Heart right ventricle (tissue), 16 donors: ENCODE measurements at regions not wholly inside any gene's neighbourhood (a gene's known extent, or its start where the extent isn't known, plus 50 kb on each side); places are given as distances from the start of the nearest gene placed in this dataset.

Experiments used
- ATAC-seq, 8 donors: fragments of 200-7000 bp; cut with Tn5 transposase; one replicate each; pipeline ENCODE4 v1.9.1; 2020; ENCODE audit warnings: mild to moderate bottlenecking in 8 of 8, moderate library complexity in 8 of 8, moderate number of reproducible peaks in 1 of 8
- DNase-seq, 2 donors: peaks; one replicate each; pipeline ENCODE4 v3.0.0-alpha.2; 2020
- H3K27ac ChIP-seq, 10 donors: fragments of 200-600 bp; sonication (generic) in 2 of 10; one replicate each; pipeline versions ENCODE4 v1.5.0 to v1.8.0; 2020 to 2022; ENCODE audit warnings: mild to moderate bottlenecking in 3 of 10
- H3K27me3 ChIP-seq, 7 donors: fragments of 200-600 bp; one replicate each; pipeline ENCODE4 v1.8.0; 2021 to 2022; ENCODE audit warnings: mild to moderate bottlenecking in 2 of 7
- H3K36me3 ChIP-seq, 9 donors: fragments of 200-600 bp; sonication (generic) in 1 of 9; one replicate each; pipeline versions ENCODE4 v1.5.0 to v1.8.0; 2020 to 2022; ENCODE audit warnings: mild to moderate bottlenecking in 2 of 9
- H3K4me1 ChIP-seq, 9 donors: fragments of 200-600 bp; sonication (generic) in 1 of 9; one replicate each; pipeline versions ENCODE4 v1.5.0 to v1.8.0; 2020 to 2022; ENCODE audit warnings: mild to moderate bottlenecking in 4 of 9
- H3K4me3 ChIP-seq, 10 donors: fragments of 200-600 bp; sonication (generic) in 2 of 10; one replicate each; pipeline versions ENCODE4 v1.5.0 to v1.8.0; 2020 to 2022; ENCODE audit warnings: mild to moderate bottlenecking in 7 of 10, moderate library complexity in 2 of 10
- H3K9me3 ChIP-seq, 11 donors: fragments of 200-600 bp in 10 of 11; sonication (generic) in 2 of 11; one replicate each; pipeline versions ENCODE4 v1.5.0 to v1.8.0; 2013 to 2022; ENCODE audit warnings: mild to moderate bottlenecking in 2 of 11, control low read depth in 1 of 11, moderate library complexity in 1 of 11
- WGBS, 2 donors: extraction: QIAGEN DNeasy Blood & Tissue Kit; methylation state at CpG; one replicate each; pipeline ENCODE4 v1.1.7; 2013; ENCODE audit warnings: inconsistent platforms in 1 of 2; 5-methylcytosine and 5-hydroxymethylcytosine counted together
- intact Hi-C, 10 donors: fragments of 100-400 bp; cut with DNase I; formaldehyde crosslinking; loops; one replicate each; pipeline versions ENCODE4 v1.11.1 to v1.14.2; 2022
- TF ChIP-seq, protein P1 (sequence below), 9 donors: fragments of 200-600 bp; sonication (generic) in 2 of 9; IDR thresholded peaks; one replicate each; pipeline versions ENCODE4 v1.5.0 to v1.8.0; 2021 to 2022; ENCODE audit warnings: antibody characterized with exemption in 9 of 9, mild to moderate bottlenecking in 5 of 9, moderate library complexity in 1 of 9
- donor health status: Arrhythmogenic right ventricular cardiomyopathy.
- donor health status: ischemic (EF 13 %, LVEDD 7.1; RV severe dilation, severe dysfunction).
- donor health status: healthy with polysubstance abuse.
- donor health status: DM: no; HTN: yes; CAD: no.
- donor health status: DM: no; HTN: no; CAD: no.
- donor health status: ischemic (EF 25% LVEDD 6.9; RV normal size, moderate dysfunction).
- donor health status: ischemic (EF 25% LVEDD 5.7; RV mildly dilated, moderate dysfunction).
- donor health status: healthy.
- donor health status: DM: yes; HTN: yes; CAD: no.
- donor health status: Ischemic cardiomyopathy.
- donor health status: ischemic (EF 35%, LVEDD 5.7; RV mildly dilated, moderate dysfunction).
- donor health status: nonischemic (EF 11% LVEDD 7.7; RV severe dilation, severe dysfunction).
- donor health status: DM: yes; HTN: yes; CAD: no.
- donor health status: PGD.
- donor health status: ischemic (EF 29% LVEDD 5.4; RV normal size, mild dysfunction).
- donor health status: nonischemic (EF 23%, LVEDD 6.1; RV moderate dilation, normal function).

DNA sequence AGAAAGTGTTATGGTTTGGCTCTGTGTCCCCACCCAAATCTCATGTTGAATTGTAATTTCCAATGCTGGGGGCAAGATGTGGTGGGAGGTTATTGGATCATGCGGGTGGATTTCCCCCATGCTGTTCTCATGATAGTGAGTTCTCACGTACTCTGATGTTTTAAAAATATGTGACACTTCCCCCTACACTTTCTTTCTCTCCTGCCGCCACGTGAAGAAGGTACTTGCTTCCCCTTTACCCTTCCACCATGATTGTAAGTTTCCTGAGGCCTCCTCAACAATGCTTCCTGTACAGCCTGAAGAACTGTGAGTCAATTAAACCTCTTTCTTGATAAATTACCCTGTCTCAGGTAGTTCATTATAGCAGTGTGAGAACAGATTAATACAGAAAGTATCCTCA lies 150.8 kb downstream of the TMEM200A start:
- intact Hi-C loops, result no loop called here
- H3K27me3 ChIP-seq, result no peaks in the 10 kb centered on the region
- H3K4me3 ChIP-seq, result no peak overlapping the region
- no peaks in the 10 kb centered on the region for H3K36me3 ChIP-seq
- no peaks in the 10 kb centered on the region for H3K4me1 ChIP-seq
- TF ChIP-seq, protein P1, sequence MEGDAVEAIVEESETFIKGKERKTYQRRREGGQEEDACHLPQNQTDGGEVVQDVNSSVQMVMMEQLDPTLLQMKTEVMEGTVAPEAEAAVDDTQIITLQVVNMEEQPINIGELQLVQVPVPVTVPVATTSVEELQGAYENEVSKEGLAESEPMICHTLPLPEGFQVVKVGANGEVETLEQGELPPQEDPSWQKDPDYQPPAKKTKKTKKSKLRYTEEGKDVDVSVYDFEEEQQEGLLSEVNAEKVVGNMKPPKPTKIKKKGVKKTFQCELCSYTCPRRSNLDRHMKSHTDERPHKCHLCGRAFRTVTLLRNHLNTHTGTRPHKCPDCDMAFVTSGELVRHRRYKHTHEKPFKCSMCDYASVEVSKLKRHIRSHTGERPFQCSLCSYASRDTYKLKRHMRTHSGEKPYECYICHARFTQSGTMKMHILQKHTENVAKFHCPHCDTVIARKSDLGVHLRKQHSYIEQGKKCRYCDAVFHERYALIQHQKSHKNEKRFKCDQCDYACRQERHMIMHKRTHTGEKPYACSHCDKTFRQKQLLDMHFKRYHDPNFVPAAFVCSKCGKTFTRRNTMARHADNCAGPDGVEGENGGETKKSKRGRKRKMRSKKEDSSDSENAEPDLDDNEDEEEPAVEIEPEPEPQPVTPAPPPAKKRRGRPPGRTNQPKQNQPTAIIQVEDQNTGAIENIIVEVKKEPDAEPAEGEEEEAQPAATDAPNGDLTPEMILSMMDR (IDR thresholded peaks at IDR 0.05), result no peak
- ATAC-seq (no peak), DNase-seq (no peak)
- 76 to 88% methylated on average over 4 of the region's 4 CpGs for WGBS, 2 donors
- peaks cover 0 to 6% (median 0%) of the 10 kb centered on the region in 11 donors for H3K9me3 ChIP-seq
- no peak overlapping the region for H3K27ac ChIP-seq

DNA sequence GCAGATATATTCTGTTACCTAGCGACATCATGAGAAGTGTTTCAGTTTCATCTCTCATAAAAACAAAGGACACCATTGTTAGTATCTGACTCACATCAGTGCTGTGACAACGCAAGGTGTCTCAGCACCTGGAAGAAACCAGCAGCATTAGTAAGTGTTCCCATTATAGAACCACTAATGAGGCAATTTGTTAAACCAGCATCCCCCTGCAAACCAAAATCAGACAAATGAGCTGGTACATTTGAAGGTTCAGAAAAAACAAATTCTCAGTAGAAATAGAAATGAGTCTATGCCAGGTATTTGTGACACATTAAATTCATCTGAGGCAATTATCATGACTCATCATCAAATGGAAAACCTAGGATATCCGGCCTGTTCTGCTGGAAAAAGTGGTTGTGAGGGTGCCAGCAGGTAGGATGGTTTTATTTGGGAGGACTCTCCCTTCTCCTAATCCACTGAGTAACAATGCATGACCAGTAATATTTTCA lies 151.7 kb downstream of the TMEM200A start:
- no peak overlapping the region for H3K27ac ChIP-seq
- intact Hi-C loops, result no loop called here
- H3K4me3 ChIP-seq, result no peak overlapping the region
- TF ChIP-seq, protein P1 (IDR thresholded peaks at IDR 0.05), result no peak
- 84 to 87% methylated on average over 3 of the region's 3 CpGs for WGBS, 2 donors
- ATAC-seq (no peak), DNase-seq (no peak)
- peaks cover 0 to 7% (median 0%) of the 10 kb centered on the region in 11 donors for H3K9me3 ChIP-seq
- no peaks in the 10 kb centered on the region for H3K36me3 ChIP-seq
- no peaks in the 10 kb centered on the region for H3K4me1 ChIP-seq
- H3K27me3 ChIP-seq, result no peaks in the 10 kb centered on the region

DNA sequence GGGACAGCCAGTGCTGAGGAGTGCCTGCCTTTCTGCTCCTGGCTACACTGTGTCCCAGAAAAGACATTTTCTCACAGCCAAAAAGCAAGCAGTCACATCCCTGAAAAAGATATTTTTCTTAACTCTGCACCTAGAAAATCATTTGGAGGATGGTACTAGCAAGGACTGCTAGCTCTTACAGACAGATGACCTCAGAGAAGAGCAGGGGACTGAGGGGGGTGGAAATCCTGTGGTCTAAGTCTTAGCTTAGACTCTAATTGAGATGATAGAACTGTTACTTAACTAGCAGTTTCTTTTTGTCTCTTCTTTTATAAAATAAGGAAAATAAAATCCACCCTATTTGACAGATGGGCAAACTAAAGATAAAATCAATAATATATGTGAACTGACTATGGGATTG lies 152.8 kb downstream of the TMEM200A start:
- ATAC-seq, result no peak
- no peaks in the 10 kb centered on the region for H3K4me1 ChIP-seq
- H3K27me3 ChIP-seq, result no peaks in the 10 kb centered on the region
- TF ChIP-seq, protein P1 (IDR thresholded peaks at IDR 0.05), result no peak
- H3K4me3 ChIP-seq, result no peak overlapping the region
- DNase-seq, result no peak
- H3K27ac ChIP-seq, result no peak overlapping the region
- H3K9me3 ChIP-seq, result peaks cover 0 to 7% (median 0%) of the 10 kb centered on the region in 11 donors
- intact Hi-C loops, result no loop called here
- H3K36me3 ChIP-seq, result no peaks in the 10 kb centered on the region

DNA sequence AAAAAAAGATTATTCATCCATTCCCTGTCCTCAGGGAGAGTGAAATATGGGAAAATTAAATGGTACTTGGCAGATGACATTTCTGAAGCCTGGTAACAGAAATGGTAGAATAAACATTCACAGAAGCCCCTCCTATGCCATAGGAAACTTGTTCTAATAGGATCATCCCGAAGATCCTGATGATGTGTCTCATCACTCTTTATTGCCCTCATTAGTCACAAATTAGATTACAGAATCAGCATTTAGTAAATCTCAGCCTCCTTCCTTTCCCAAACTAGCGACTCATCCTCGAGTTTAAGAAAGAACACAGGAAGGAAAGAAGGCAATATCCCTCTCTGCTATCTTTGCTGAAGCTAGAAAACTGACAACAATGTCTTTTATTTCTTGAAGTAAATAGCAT lies 154.4 kb downstream of the TMEM200A start:
- Histone ChIP-seq H3K4me1 (peaks cover 0 to 4% (median 0%) of the 10 kb centered on the region in 9 donors), H3K27me3 (no peaks in the 10 kb centered on the region), H3K4me3 (no peak overlapping the region), H3K27ac (no peak overlapping the region), H3K36me3 (no peaks in the 10 kb centered on the region), H3K9me3 (peaks cover 0 to 7% (median 0%) of the 10 kb centered on the region in 11 donors)
- TF ChIP-seq, protein P1 (IDR thresholded peaks at IDR 0.05), result no peak
- WGBS, 2 donors, result 58 to 60% methylated on average over 3 of the region's 3 CpGs
- intact Hi-C loops, result no loop called here
- no peak for ATAC-seq
- DNase-seq, result no peak
